Pancreas (tissue), 10 donors: ENCODE measurements at regions not wholly inside any gene's neighbourhood (a gene's known extent, or its start where the extent isn't known, plus 50 kb on each side); places are given as distances from the start of the nearest gene placed in this dataset.

Experiments
- ATAC-seq, 4 donors: fragments of 200-7000 bp; cut with Tn5 transposase; one replicate each; pipeline versions ENCODE4 v1.8.0 to v1.9.1; 2020; ENCODE audit warnings: mild to moderate bottlenecking in 4 of 4, moderate library complexity in 4 of 4
- DNase-seq, 6 donors: peaks; one replicate each; pipeline ENCODE4 v3.0.0-alpha.2; 2020
- FAIRE-seq: peaks from 2 replicates; lab custom pipeline; 2012; peaks lifted over from hg19 to GRCh38; lab: Jason Lieb, UNC
- H3K27ac ChIP-seq, 4 donors: fragments of 200-600 bp; sonication (generic); 1 replicate in 3 of 4; 2 replicates in 1 of 4; pipeline versions ENCODE4 v1.5.0 to v1.8.0; 2020
- H3K27me3 ChIP-seq, 4 donors: fragments of 200-600 bp; one replicate each; pipeline ENCODE4 v1.8.0; 2021
- H3K36me3 ChIP-seq, 3 donors: fragments of 200-600 bp; sonication (generic) in 1 of 3; one replicate each; pipeline versions ENCODE4 v1.5.0 to v1.8.0; 2020 to 2021
- H3K4me1 ChIP-seq, 3 donors: fragments of 200-600 bp; one replicate each; pipeline ENCODE4 v1.8.0; 2021
- H3K4me3 ChIP-seq, 4 donors: fragments of 200-600 bp; sonication (generic) in 2 of 4; one replicate each; pipeline versions ENCODE4 v1.5.0 to v1.8.0; 2020 to 2021
- H3K9me3 ChIP-seq, 4 donors: fragments of 200-600 bp; one replicate each; pipeline ENCODE4 v1.8.0; 2021
- WGBS, 2 donors: extraction: QIAGEN DNeasy Blood & Tissue Kit; methylation state at CpG; one replicate each; pipeline ENCODE4 v1.1.7; 2013; 5-methylcytosine and 5-hydroxymethylcytosine counted together
- intact Hi-C, 3 donors: fragments of 100-400 bp; cut with DNase I; formaldehyde crosslinking; loops; one replicate each; pipeline versions ENCODE4 v1.11.1 to v1.14.2; 2022
- TF ChIP-seq, protein P1 (sequence below), 4 donors: fragments of 200-600 bp; sonication (generic) in 3 of 4; IDR thresholded peaks; one replicate each; pipeline versions ENCODE4 v1.5.0 to v1.8.0; 2021; ENCODE audit warnings: antibody characterized with exemption in 4 of 4
- donor health status: healthy with polysubstance abuse.
- donor health status: DM: no; HTN: no; CAD: no; lungs with moderate emphysema.
- donor health status: DM: no; HTN: no; CAD: no.
- donor health status: control.
- donor health status: control.
- donor health status: Bipolar disorder and iron deficiency.
- donor health status: DM: yes; HTN: yes; CAD: no.
- donor health status: DM: no; HTN: no; CAD: no.
- donor health status: DM: no; HTN: no; CAD: no.
- donor health status: DM: yes; HTN: yes; CAD: no.

DNA sequence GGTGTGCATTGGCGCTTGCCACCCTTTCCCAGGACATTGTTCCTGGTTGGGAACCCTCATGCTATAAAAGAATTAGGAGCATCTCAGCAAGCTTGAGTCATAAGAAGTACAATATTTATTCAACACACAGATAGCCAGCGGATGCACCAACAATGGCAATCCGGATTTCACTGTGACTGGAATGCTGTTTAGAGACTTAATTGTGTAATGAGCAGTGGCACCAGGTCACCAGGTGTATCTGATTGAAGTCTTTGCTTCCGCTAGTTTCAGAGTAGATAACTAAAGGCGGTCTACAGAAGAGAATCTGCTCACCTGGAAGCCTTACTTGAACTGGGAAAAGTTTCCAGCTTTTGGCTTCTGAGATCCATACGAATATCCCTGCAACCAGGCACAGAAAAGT, 772.3 kb upstream of the GHITM start:
- TF ChIP-seq, protein P1, sequence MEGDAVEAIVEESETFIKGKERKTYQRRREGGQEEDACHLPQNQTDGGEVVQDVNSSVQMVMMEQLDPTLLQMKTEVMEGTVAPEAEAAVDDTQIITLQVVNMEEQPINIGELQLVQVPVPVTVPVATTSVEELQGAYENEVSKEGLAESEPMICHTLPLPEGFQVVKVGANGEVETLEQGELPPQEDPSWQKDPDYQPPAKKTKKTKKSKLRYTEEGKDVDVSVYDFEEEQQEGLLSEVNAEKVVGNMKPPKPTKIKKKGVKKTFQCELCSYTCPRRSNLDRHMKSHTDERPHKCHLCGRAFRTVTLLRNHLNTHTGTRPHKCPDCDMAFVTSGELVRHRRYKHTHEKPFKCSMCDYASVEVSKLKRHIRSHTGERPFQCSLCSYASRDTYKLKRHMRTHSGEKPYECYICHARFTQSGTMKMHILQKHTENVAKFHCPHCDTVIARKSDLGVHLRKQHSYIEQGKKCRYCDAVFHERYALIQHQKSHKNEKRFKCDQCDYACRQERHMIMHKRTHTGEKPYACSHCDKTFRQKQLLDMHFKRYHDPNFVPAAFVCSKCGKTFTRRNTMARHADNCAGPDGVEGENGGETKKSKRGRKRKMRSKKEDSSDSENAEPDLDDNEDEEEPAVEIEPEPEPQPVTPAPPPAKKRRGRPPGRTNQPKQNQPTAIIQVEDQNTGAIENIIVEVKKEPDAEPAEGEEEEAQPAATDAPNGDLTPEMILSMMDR (IDR thresholded peaks at IDR 0.05) = no peak
- Histone ChIP-seq H3K4me1 (no peaks in the 10 kb centered on the region), H3K27me3 (no peaks in the 10 kb centered on the region), H3K9me3 (no peaks in the 10 kb centered on the region), H3K27ac (no peak overlapping the region), H3K36me3 (no peaks in the 10 kb centered on the region), H3K4me3 (no peak overlapping the region)
- ATAC-seq (no peak), DNase-seq (no peak), FAIRE-seq (no peak)
- intact Hi-C loops = no loop called here
- WGBS, 2 donors = 53 to 54% methylated on average over 6 of the region's 6 CpGs

DNA sequence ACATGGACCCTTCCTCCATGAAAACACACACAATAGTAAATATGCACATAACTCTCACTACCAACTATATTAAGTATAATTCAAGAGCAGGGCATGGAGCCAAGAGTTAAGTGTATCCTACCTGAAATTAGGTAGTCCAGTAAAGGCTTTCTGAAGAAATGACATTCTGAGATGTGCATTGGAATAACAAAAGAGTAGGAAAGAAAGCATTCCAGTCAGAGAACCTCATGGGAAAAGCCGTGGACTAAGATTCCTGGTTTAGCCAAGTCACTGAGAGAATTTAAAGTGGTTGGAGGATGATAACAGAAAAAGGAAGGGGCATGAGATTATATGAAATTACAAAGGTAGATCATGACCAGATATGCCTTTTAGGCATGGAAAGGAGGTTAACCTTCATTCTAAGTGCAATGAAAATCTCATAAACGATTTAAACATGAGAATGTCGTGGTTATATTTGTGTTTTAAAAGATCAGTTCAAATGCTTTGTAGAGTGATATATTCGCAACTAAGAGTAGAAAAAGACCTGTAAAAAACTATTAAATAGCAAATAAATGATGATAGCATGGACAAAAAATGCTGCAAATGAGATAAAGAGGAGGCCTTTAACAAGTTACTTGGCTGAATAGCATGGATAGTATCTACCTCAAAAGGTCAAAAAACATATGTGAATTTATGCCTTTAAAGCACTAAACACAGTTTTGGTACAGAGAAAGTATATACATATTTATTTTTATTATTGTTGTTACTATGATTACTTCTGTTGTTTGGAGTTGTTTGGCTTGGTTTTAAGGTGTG, 767.4 kb upstream of the GHITM start:
- intact Hi-C loops = no loop called here
- Histone ChIP-seq H3K4me1 (no peaks in the 10 kb centered on the region), H3K4me3 (no peak overlapping the region), H3K27me3 (no peaks in the 10 kb centered on the region), H3K36me3 (no peaks in the 10 kb centered on the region), H3K9me3 (no peaks in the 10 kb centered on the region), H3K27ac (no peak overlapping the region)
- ATAC-seq (no peak), DNase-seq (no peak), FAIRE-seq (no peak)
- TF ChIP-seq, protein P1 (IDR thresholded peaks at IDR 0.05) = no peak
- 64 to 74% methylated on average over 4 of the region's 4 CpGs for WGBS, 2 donors

GRCh38 chr10:83372646-83373045, 766.7 kb upstream of the GHITM start:
- no peak overlapping the region for H3K4me3 ChIP-seq
- H3K36me3 ChIP-seq = no peaks in the 10 kb centered on the region
- intact Hi-C loops = no loop called here
- H3K9me3 ChIP-seq = no peaks in the 10 kb centered on the region
- H3K4me1 ChIP-seq = no peaks in the 10 kb centered on the region
- FAIRE-seq (no peak), ATAC-seq (no peak), DNase-seq (no peak)
- TF ChIP-seq, protein P1 (IDR thresholded peaks at IDR 0.05) = no peak
- 53 to 71% methylated on average over 2 of the region's 2 CpGs for WGBS, 2 donors
- H3K27me3 ChIP-seq = no peaks in the 10 kb centered on the region
- no peak overlapping the region for H3K27ac ChIP-seq

GRCh38 chr10:83373671-83374070, 765.6 kb upstream of the GHITM start:
- no peak for DNase-seq
- no peaks in the 10 kb centered on the region for H3K4me1 ChIP-seq
- ATAC-seq = peak in 2 of 4 donors; percentile 45 to 60
- TF ChIP-seq, protein P1 (IDR thresholded peaks at IDR 0.05) = peak in 1 of 4 donors; percentile 21
- H3K36me3 ChIP-seq = no peaks in the 10 kb centered on the region
- intact Hi-C loops = no loop called here
- no peaks in the 10 kb centered on the region for H3K9me3 ChIP-seq
- no peak for FAIRE-seq
- no peaks in the 10 kb centered on the region for H3K27me3 ChIP-seq
- 31 to 34% methylated on average over 2 of the region's 2 CpGs for WGBS, 2 donors
- H3K4me3 ChIP-seq = no peak overlapping the region
- H3K27ac ChIP-seq = no peak overlapping the region

GRCh38 chr10:83374741-83375140, 764.6 kb upstream of the GHITM start:
- no peak overlapping the region for H3K27ac ChIP-seq
- TF ChIP-seq, protein P1 (IDR thresholded peaks at IDR 0.05) = no peak
- no peaks in the 10 kb centered on the region for H3K9me3 ChIP-seq
- H3K4me1 ChIP-seq = no peaks in the 10 kb centered on the region
- no peaks in the 10 kb centered on the region for H3K36me3 ChIP-seq
- no peaks in the 10 kb centered on the region for H3K27me3 ChIP-seq
- DNase-seq = no peak
- no peak for FAIRE-seq
- no peak for ATAC-seq
- intact Hi-C loops = no loop called here
- no peak overlapping the region for H3K4me3 ChIP-seq
